ENCODE measurements at regions not wholly inside any gene's neighbourhood (a gene's known extent, or its start where the extent isn't known, plus 50 kb on each side); places are given as distances from the start of the nearest gene placed in this dataset.

GRCh38 chr3:180802837-180803236 is 109.6 kb upstream of the FXR1 start:
- intact Hi-C loops (cut with micrococcal nuclease) = loop anchor here (5.0 kb wide), 2 partner anchors 374 to 899 kb away; no protein-coding TSS in a partner anchor
- peaks cover 1% of the 10 kb centered on the region for H3K27me3 Mint-ChIP-seq (ENCODE audit: insufficient read depth)
- H3K9me3 Mint-ChIP-seq = no peaks in the 10 kb centered on the region
- no peaks in the 10 kb centered on the region for H3K4me1 Mint-ChIP-seq (ENCODE audit: low read depth)
- no peak for DNase-seq (ENCODE audit: low spot score)
- no peak overlapping the region for H3K27ac Mint-ChIP-seq
- H3K4me3 Mint-ChIP-seq = no peak overlapping the region
- no peaks in the 10 kb centered on the region for H3K36me3 Mint-ChIP-seq (ENCODE audit: low read depth)

DNA sequence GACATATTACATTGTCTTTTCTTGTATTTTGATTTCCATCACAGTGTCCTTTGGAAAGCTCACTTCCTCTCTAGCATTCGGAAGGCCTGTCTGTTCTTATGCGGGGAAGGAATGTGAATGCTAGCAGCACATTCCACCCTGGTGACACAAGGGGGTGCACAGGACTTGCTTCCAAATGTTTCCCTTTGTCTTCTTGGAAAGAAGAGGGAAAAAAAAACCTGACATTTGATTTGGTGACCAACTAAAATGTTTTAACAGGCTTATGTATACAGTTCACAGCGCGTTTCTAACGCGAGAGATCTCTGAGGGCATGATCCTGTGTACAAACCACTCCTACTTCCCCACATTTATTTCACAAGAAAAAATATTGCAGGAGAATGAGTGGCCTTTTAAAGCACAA is 107.6 kb upstream of the FXR1 start:
- intact Hi-C loops (cut with micrococcal nuclease) = loop anchor here (5.0 kb wide), 2 partner anchors 372 to 897 kb away; no protein-coding TSS in a partner anchor
- no peaks in the 10 kb centered on the region for H3K4me1 Mint-ChIP-seq (ENCODE audit: low read depth)
- H3K27ac Mint-ChIP-seq = no peak overlapping the region
- H3K9me3 Mint-ChIP-seq = no peaks in the 10 kb centered on the region
- H3K27me3 Mint-ChIP-seq (ENCODE audit: insufficient read depth) = peaks cover under 1% of the 10 kb centered on the region
- H3K36me3 Mint-ChIP-seq (ENCODE audit: low read depth) = no peaks in the 10 kb centered on the region
- no peak overlapping the region for H3K4me3 Mint-ChIP-seq
- DNase-seq (ENCODE audit: low spot score) = no peak

DNA sequence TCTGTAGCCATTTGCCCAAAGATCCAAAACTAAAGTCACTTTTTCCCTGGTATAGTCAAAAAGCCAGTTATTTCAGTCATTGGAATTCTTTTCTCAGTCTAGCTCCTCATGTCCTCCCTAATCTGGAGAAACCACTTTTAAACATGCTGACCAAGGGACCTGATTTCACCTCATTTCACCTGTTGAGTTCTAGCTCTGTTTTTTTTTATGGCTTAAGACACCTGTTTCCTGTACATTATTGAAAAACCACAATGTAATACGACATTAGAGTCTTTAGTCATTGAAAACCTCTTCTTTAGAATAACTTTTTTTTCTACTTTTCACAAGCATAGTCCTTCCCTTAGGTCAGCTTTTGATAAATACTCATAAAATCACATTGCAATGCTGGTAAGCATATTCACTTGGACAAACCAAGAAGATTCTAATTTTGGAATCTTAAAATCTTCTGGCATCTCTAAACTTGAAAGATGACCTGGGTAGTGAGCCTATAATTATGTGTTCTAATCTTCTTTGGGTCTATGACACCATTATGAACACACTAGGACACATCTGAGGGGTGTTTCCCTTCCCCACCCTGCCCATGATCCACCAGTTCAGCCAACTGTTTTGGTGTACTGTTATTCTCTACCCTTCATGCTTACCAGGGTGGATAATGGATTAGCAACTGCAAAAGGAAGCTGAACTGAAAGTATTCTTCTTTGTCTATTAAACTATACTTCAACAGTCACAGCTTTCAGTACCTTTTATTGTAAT is 103.5 kb upstream of the FXR1 start:
- intact Hi-C loops (cut with micrococcal nuclease) = no loop called here
- Mint-ChIP-seq H3K27me3 (ENCODE audit: insufficient read depth) (no peaks in the 10 kb centered on the region), H3K4me3 (no peak overlapping the region), H3K27ac (no peak overlapping the region), H3K36me3 (ENCODE audit: low read depth) (no peaks in the 10 kb centered on the region), H3K9me3 (no peaks in the 10 kb centered on the region), H3K4me1 (ENCODE audit: low read depth) (no peaks in the 10 kb centered on the region)
- DNase-seq (ENCODE audit: low spot score) = no peak

GRCh38 chr3:180820400-180820799 is 92.1 kb upstream of the FXR1 start:
- Mint-ChIP-seq H3K27ac (no peak overlapping the region), H3K36me3 (ENCODE audit: low read depth) (no peaks in the 10 kb centered on the region), H3K4me3 (no peak overlapping the region), H3K9me3 (no peaks in the 10 kb centered on the region), H3K4me1 (ENCODE audit: low read depth) (no peaks in the 10 kb centered on the region), H3K27me3 (ENCODE audit: insufficient read depth) (peaks cover 2% of the 10 kb centered on the region)
- DNase-seq (ENCODE audit: low spot score) = no peak
- intact Hi-C loops (cut with micrococcal nuclease) = no loop called here

DNA sequence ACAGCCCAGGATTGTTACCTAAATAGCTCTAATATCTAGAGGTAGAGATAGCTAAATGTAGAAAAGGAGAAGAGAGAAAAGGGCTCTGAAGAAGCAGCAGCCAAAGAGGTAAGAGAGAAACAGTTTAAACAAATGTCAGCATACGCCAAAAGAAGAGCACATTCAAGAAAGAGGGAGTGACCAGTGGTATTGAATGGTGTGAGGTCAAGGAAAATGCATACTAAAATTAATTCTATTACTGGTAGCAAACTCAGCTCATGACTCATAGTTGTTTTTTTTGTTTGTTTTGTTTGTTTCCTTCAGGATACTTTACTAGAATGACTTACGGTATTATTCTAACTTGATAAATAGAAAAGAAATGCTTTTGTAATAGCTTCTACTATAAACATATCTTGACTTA is 86.5 kb upstream of the FXR1 start:
- Mint-ChIP-seq H3K4me1 (ENCODE audit: low read depth) (no peaks in the 10 kb centered on the region), H3K9me3 (no peaks in the 10 kb centered on the region), H3K27me3 (ENCODE audit: insufficient read depth) (no peaks in the 10 kb centered on the region), H3K27ac (no peak overlapping the region), H3K4me3 (no peak overlapping the region), H3K36me3 (ENCODE audit: low read depth) (no peaks in the 10 kb centered on the region)
- DNase-seq (ENCODE audit: low spot score) = no peak
- intact Hi-C loops (cut with micrococcal nuclease) = no loop called here

- no peaks in the 10 kb centered on the region for H3K36me3 Mint-ChIP-seq (ENCODE audit: low read depth)
Observed at GRCh38 chr3:180827171-180827570, 85.3 kb upstream of the FXR1 start.

GRCh38 chr3:180828001-180828720 is 84.3 kb upstream of the FXR1 start:
- no peak for DNase-seq (ENCODE audit: low spot score)
- Mint-ChIP-seq H3K4me1 (ENCODE audit: low read depth) (no peaks in the 10 kb centered on the region), H3K9me3 (no peaks in the 10 kb centered on the region), H3K27me3 (ENCODE audit: insufficient read depth) (no peaks in the 10 kb centered on the region), H3K36me3 (ENCODE audit: low read depth) (no peaks in the 10 kb centered on the region), H3K4me3 (no peak overlapping the region), H3K27ac (no peak overlapping the region)
- intact Hi-C loops (cut with micrococcal nuclease) = no loop called here

More at GRCh38 chr3:180827171-180827570, 85.3 kb upstream of the FXR1 start:
- Mint-ChIP-seq H3K4me3 (no peak overlapping the region), H3K9me3 (no peaks in the 10 kb centered on the region), H3K27me3 (ENCODE audit: insufficient read depth) (no peaks in the 10 kb centered on the region), H3K27ac (no peak overlapping the region), H3K4me1 (ENCODE audit: low read depth) (no peaks in the 10 kb centered on the region)
- no peak for DNase-seq (ENCODE audit: low spot score)
- intact Hi-C loops (cut with micrococcal nuclease) = no loop called here

DNA sequence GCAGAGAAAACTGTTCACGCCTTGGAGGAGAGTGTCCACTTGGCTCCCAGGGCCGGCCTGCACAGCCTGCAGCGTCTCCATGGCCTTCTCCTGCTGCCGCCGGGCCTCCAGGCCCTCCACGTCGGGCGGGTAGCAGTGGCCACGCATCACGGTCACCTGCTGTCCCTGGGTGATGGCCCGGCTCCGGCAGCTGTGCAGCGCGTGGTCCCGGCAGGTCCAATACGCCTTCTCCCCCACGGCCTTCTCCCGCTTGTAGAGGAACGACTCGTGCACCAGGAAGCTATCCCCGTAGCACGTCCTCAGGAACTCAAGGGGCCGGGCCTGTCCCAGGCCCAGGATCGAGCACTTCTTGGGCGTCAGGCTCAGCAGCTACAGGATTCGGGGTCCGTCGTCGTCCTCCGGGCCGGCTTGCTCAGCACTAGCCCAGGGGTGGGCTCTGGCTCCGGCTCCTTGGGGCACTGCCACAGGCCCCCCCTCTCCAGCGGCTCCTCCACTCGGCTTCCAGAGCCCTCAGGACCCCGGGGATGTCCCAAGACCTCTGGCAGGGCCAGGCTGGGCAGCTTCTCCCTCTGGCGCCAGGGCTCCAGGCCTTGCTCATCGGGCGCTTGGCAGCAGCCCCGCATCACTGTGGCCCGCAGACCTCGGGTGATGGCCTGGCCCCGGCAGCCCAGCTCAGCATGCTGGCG is 83.6 kb upstream of the FXR1 start:
- Mint-ChIP-seq H3K36me3 (ENCODE audit: low read depth) (no peaks in the 10 kb centered on the region), H3K4me3 (no peak overlapping the region), H3K9me3 (no peaks in the 10 kb centered on the region), H3K4me1 (ENCODE audit: low read depth) (no peaks in the 10 kb centered on the region), H3K27me3 (ENCODE audit: insufficient read depth) (no peaks in the 10 kb centered on the region), H3K27ac (no peak overlapping the region)
- intact Hi-C loops (cut with micrococcal nuclease) = no loop called here
- DNase-seq (ENCODE audit: low spot score) = no peak

DNA sequence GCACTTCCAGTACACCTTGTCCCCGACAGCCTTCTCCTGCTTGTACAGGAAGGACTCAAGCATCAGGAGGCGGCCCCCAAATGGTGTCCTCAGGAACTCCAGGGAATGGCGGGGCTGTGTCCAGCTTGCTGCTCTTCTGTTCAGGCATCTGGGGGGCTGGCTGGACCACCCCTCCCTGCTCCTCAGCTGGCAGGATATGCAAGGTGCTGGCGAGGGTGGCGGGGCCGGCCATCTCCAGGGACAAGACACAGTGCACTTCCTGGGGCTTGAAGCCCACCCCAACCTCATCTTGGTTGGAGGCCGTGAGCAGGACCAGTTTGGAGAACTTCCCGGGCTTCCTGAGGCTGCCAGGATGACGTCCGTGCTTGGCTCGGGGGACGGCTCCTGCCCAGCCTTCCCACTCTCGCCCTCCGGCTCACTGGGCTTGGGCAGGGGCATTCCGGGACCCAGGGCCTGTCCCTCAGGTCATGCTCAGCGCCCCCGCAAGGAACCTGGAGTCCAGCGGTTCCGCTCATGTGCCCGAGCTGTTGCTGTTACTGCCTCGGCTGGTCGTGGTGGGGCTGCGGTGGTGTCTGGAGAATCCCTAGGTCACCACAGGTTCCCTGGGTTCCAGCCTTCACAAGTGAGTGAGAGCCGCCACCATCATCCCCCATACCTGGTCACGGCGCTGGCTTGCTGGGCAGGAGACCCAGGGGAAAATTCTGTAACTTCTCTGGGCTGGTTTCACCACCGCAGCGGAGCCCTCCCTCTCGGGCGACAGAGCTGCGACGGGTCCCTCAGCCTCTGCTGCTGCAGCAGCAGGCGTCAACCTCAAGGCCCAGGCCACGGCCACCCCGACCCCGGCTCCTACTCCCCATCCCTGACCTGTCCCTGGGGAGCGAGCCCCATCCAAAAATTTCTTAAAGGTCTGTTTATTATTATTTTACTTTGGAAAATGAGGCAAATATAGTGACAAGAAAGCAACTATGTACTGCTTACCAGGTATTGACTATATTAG is 82.8 kb upstream of the FXR1 start:
- H3K27me3 Mint-ChIP-seq (ENCODE audit: insufficient read depth) = no peaks in the 10 kb centered on the region
- no peak for DNase-seq (ENCODE audit: low spot score)
- H3K4me3 Mint-ChIP-seq = no peak overlapping the region
- H3K9me3 Mint-ChIP-seq = no peaks in the 10 kb centered on the region
- intact Hi-C loops (cut with micrococcal nuclease) = no loop called here
- no peaks in the 10 kb centered on the region for H3K36me3 Mint-ChIP-seq (ENCODE audit: low read depth)
- H3K4me1 Mint-ChIP-seq (ENCODE audit: low read depth) = no peaks in the 10 kb centered on the region
- no peak overlapping the region for H3K27ac Mint-ChIP-seq

- H3K4me1 Mint-ChIP-seq (ENCODE audit: low read depth) = no peaks in the 10 kb centered on the region
- no peaks in the 10 kb centered on the region for H3K9me3 Mint-ChIP-seq
- H3K4me3 Mint-ChIP-seq = no peak overlapping the region
- intact Hi-C loops (cut with micrococcal nuclease) = no loop called here
- peaks cover 2% of the 10 kb centered on the region for H3K27me3 Mint-ChIP-seq (ENCODE audit: insufficient read depth)
- no peak for DNase-seq (ENCODE audit: low spot score)
- no peaks in the 10 kb centered on the region for H3K36me3 Mint-ChIP-seq (ENCODE audit: low read depth)
- H3K27ac Mint-ChIP-seq = no peak overlapping the region
Observed at GRCh38 chr3:180835501-180835900, 77.0 kb upstream of the FXR1 start.

DNA sequence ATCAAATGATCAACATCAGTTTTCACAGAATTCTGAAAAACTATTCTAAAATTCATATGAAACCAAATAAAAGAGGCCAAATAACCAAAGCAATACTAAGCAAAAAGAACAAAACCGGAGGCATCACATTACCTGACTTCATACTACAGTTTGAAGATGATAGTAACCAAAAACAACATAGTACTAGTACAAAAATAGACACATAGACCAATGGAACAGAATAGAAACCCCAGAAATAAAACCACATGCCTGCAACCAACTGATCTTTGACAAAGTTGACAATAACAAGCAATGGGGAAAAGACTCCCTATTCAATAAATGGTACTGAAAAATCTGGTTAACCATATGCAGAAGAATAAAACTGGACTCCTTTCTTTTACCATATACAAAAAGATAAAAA is 75.7 kb upstream of the FXR1 start:
- no peak overlapping the region for H3K27ac Mint-ChIP-seq
- H3K4me1 Mint-ChIP-seq (ENCODE audit: low read depth) = no peaks in the 10 kb centered on the region
- no peaks in the 10 kb centered on the region for H3K9me3 Mint-ChIP-seq
- intact Hi-C loops (cut with micrococcal nuclease) = no loop called here
- no peaks in the 10 kb centered on the region for H3K36me3 Mint-ChIP-seq (ENCODE audit: low read depth)
- H3K27me3 Mint-ChIP-seq (ENCODE audit: insufficient read depth) = peaks cover 2% of the 10 kb centered on the region
- H3K4me3 Mint-ChIP-seq = no peak overlapping the region
- no peak for DNase-seq (ENCODE audit: low spot score)

DNA sequence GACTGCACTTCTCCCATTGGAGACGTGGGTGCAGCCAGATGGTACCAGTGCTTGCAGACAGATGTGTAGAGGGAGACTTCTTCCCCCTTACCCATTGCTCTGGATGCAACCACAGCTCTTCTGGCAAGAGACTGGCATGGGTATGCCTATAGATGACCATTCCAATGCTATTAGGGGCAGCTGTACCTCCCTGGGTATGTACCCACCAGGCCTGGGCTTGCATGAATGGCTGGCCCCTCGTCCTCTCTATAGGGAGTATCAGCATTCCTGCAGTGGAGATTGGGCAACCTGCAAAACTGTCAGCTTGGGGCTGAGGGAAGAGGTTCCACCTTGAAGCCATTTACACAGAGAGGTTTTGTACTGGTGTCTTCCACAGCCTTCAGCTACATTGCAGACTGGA is 57.6 kb upstream of the FXR1 start:
- Mint-ChIP-seq H3K27ac (no peak overlapping the region), H3K9me3 (no peaks in the 10 kb centered on the region), H3K4me1 (ENCODE audit: low read depth) (no peaks in the 10 kb centered on the region), H3K27me3 (ENCODE audit: insufficient read depth) (peaks cover 2% of the 10 kb centered on the region), H3K36me3 (ENCODE audit: low read depth) (no peaks in the 10 kb centered on the region), H3K4me3 (no peak overlapping the region)
- intact Hi-C loops (cut with micrococcal nuclease) = no loop called here
- DNase-seq (ENCODE audit: low spot score) = no peak
